Progenitor cell of endocrine pancreas (in vitro differentiated cells): ENCODE measurements at regions not wholly inside any gene's neighbourhood (a gene's known extent, or its start where the extent isn't known, plus 50 kb on each side); places are given as distances from the start of the nearest gene placed in this dataset.
"Not testable (repeated sequence)": the region's sequence is repeated elsewhere in the genome, so short reads cannot be mapped to it uniquely, and the experiment has no call there.

Experiments
- DNase-seq: peaks from one replicate; pipeline ENCODE4 v3.0.0; 2021; ENCODE audit warnings: low spot score; ENCODE audit not compliant: unreplicated experiment
- H3K27ac Mint-ChIP-seq: 2 replicates; pipeline ENCODE4 v1.8.0; 2021; ENCODE audit warnings: mild to moderate bottlenecking, moderate library complexity, mixed read lengths
- H3K27me3 Mint-ChIP-seq: 2 replicates; pipeline ENCODE4 v1.8.0; 2021; ENCODE audit warnings: mixed read lengths
- H3K36me3 Mint-ChIP-seq: 2 replicates; pipeline ENCODE4 v1.8.0; 2022; ENCODE audit warnings: mixed read lengths; ENCODE audit not compliant: insufficient read depth
- H3K4me1 Mint-ChIP-seq: 2 replicates; pipeline ENCODE4 v1.8.0; 2021; ENCODE audit warnings: low read depth, mixed read lengths
- H3K4me3 Mint-ChIP-seq: 2 replicates; pipeline ENCODE4 v1.8.0; 2021; ENCODE audit warnings: low read depth, mild to moderate bottlenecking, moderate library complexity, mixed read lengths
- H3K9me3 Mint-ChIP-seq: 2 replicates; pipeline ENCODE4 v1.8.0; 2021; ENCODE audit warnings: low read depth, mixed read lengths
- CTCF ChIP-seq: fragments of 200-600 bp; sonication (generic); IDR thresholded peaks from one replicate; pipeline ENCODE4 v1.5.0; 2021; ENCODE audit warnings: antibody characterized with exemption, mild to moderate bottlenecking; ENCODE audit not compliant: unreplicated experiment

DNA sequence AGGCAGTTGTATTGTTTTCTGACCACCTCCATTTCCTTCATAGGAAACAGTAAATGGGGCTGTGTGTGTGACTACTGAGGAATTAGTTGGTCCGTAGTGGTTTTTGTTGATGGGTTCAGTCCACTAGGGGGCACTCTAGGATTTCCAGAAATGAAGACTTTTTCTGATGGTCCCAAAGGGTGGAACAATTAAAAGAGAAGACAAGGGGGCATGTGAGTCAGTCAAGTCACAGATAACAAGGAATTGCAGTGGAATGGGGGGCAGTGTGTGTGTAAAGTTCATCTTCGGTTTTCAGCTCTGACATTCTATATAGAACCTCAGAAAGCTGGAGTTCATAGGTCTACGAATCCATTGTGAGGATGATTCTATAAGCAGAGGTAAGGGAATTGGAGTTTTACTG is 186.6 kb upstream of the OR4E1 start:
- peaks cover 20% of the 10 kb centered on the region for H3K27me3 Mint-ChIP-seq
- TF ChIP-seq CTCF, result peak; percentile 51
- H3K27ac Mint-ChIP-seq, result no peak overlapping the region
- no peak overlapping the region for H3K4me3 Mint-ChIP-seq
- no peaks in the 10 kb centered on the region for H3K9me3 Mint-ChIP-seq
- no peak for DNase-seq
- no peaks in the 10 kb centered on the region for H3K36me3 Mint-ChIP-seq
- no peaks in the 10 kb centered on the region for H3K4me1 Mint-ChIP-seq

- Mint-ChIP-seq H3K9me3 (no peaks in the 10 kb centered on the region), H3K36me3 (no peaks in the 10 kb centered on the region), H3K4me3 (no peak overlapping the region), H3K27ac (no peak overlapping the region), H3K4me1 (peaks cover 6% of the 10 kb centered on the region), H3K27me3 (peaks cover 8% of the 10 kb centered on the region)
- no peak for TF ChIP-seq CTCF
- DNase-seq, result no peak
Measured at GRCh38 chr14:21852775-21853174, 179.2 kb upstream of the OR4E1 start.

DNA sequence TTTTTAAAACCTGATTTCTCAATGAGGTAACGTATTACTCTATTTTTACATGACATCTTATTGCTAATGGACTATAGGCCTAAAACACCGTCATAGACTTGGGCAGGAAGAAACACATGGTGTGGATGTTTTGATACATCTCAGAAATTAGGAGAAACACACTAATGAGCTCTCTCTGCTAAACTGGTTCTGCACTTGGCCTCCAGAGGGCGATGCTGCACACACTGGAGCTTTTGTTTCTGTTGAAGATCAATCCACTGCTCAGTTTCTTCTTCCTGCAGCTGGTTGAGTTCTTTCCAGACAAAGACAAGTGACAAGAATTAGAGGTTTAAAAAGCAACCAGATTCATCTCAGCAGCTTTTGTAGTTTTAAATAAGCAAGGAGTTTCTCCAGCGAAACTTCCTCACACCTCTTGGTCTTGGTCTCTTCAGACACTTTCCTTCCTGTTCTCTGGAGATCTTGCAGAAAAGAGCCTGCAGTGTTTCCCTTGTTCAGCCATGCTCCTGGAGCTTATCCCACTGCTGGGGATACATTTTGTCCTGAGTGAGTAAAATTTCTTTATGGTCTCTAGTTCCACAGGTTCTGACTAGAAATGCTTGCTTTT is 178.5 kb upstream of the OR4E1 start:
- H3K9me3 Mint-ChIP-seq, result no peaks in the 10 kb centered on the region
- peaks cover 8% of the 10 kb centered on the region for H3K27me3 Mint-ChIP-seq
- TF ChIP-seq CTCF, result peak; percentile 85
- H3K36me3 Mint-ChIP-seq, result no peaks in the 10 kb centered on the region
- H3K4me3 Mint-ChIP-seq, result no peak overlapping the region
- peaks cover 6% of the 10 kb centered on the region for H3K4me1 Mint-ChIP-seq
- peak; percentile 37 for DNase-seq
- H3K27ac Mint-ChIP-seq, result no peak overlapping the region

DNA sequence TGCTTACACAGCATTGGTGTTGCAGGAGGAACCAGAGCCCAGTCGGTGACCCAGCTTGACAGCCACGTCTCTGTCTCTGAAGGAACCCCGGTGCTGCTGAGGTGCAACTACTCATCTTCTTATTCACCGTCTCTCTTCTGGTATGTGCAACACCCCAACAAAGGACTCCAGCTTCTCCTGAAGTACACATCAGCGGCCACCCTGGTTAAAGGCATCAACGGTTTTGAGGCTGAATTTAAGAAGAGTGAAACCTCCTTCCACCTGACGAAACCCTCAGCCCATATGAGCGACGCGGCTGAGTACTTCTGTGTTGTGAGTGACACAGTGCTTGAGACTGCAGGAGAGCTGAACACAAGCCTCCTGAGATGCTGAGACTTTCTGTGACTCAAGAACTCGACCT is 173.3 kb upstream of the OR4E1 start:
- H3K27ac Mint-ChIP-seq, DNase-seq, H3K4me3 Mint-ChIP-seq, H3K4me1 Mint-ChIP-seq, H3K9me3 Mint-ChIP-seq, H3K36me3 Mint-ChIP-seq: not testable (repeated sequence)
- H3K27me3 Mint-ChIP-seq, result peaks cover 47% of the 10 kb centered on the region

DNA sequence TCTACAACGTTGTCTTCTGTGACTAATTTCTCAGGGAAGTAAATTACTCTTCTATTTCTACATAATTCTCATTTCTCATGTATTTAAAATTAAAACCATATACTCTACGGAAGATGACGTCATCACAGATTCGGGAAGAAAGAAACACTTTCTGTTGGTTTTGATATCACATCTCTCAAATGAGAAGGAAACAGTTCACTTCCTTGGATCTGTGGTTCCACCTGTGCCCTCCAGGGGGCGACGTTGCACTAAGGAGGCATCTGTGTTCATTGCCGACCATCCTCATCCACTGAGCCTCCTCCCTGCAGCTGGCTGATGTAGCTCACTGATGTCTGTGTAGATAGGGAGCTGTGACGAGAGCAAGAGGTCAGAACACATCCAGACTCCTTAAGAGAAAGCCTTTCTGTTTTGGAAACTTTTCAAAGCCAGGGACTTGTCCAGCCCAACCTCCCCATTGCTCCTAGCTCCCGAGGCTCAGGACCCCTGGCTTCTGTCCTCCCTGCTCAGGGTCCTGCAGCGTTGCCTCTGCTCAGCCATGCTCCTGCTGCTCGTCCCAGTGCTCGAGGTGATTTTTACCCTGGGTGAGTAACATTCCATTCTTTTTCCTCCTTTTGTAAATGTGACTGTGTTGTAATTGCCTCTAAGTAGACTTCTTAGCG is 172.7 kb upstream of the OR4E1 start:
- Mint-ChIP-seq H3K4me1 (no peaks in the 10 kb centered on the region), H3K36me3 (no peaks in the 10 kb centered on the region), H3K27ac (no peak overlapping the region), H3K4me3 (no peak overlapping the region), H3K9me3 (no peaks in the 10 kb centered on the region), H3K27me3 (peaks cover 50% of the 10 kb centered on the region)
- no peak for DNase-seq
- TF ChIP-seq CTCF, result peak; percentile 65

- TF ChIP-seq CTCF, result no peak
- DNase-seq, result no peak
- no peaks in the 10 kb centered on the region for H3K36me3 Mint-ChIP-seq
- H3K4me1 Mint-ChIP-seq, result no peaks in the 10 kb centered on the region
- no peaks in the 10 kb centered on the region for H3K9me3 Mint-ChIP-seq
- H3K27ac Mint-ChIP-seq, result no peak overlapping the region
- no peak overlapping the region for H3K4me3 Mint-ChIP-seq
- H3K27me3 Mint-ChIP-seq, result peaks cover 38% of the 10 kb centered on the region
Measured at GRCh38 chr14:21840765-21841164, 167.1 kb upstream of the OR4E1 start.
